GM23338 (cell line): ENCODE measurements at regions not wholly inside any gene's neighbourhood (a gene's known extent, or its start where the extent isn't known, plus 50 kb on each side); places are given as distances from the start of the nearest gene placed in this dataset.

Source experiments
- ATAC-seq: fragments of 200-7000 bp; cut with Tn5 transposase; 3 replicates; pipeline ENCODE4 v1.9.1; 2020
- DNase-seq: peaks from one replicate; pipeline ENCODE4 v3.0.0-alpha.2; 2015; ENCODE audit warnings: low spot score
- H2AFZ ChIP-seq: fragments of 200-600 bp; sonication (generic); 2 replicates; pipeline ENCODE4 v1.8.0; 2016; ENCODE audit warnings: antibody characterized with exemption, mild to moderate bottlenecking, moderate library complexity
- H3F3A ChIP-seq: fragments of 200-600 bp; sonication (generic); replicated peaks from 2 replicates; pipeline ENCODE4 v1.8.0; 2017; ENCODE audit warnings: antibody characterized with exemption, mixed run types, low read depth
- H3K27ac ChIP-seq: fragments of 200-600 bp; sonication (generic); 2 replicates; pipeline ENCODE4 v1.6.1; 2016; ENCODE audit warnings: low read depth
- H3K27me3 ChIP-seq: fragments of 200-600 bp; sonication (generic); 2 replicates; pipeline ENCODE4 v1.8.0; 2016; ENCODE audit warnings: mild to moderate bottlenecking, mixed run types, moderate library complexity; ENCODE audit not compliant: insufficient read depth
- H3K36me3 ChIP-seq: fragments of 200-600 bp; sonication (generic); 2 replicates; pipeline ENCODE4 v1.8.0; 2016; ENCODE audit warnings: mild to moderate bottlenecking; ENCODE audit not compliant: insufficient read depth
- H3K4me1 ChIP-seq: fragments of 200-600 bp; sonication (generic); 2 replicates; pipeline ENCODE4 v1.8.0; 2016; ENCODE audit warnings: mild to moderate bottlenecking, moderate library complexity; ENCODE audit not compliant: insufficient read depth
- H3K4me2 ChIP-seq: fragments of 200-600 bp; sonication (generic); 2 replicates; pipeline ENCODE4 v1.7.1; 2017; ENCODE audit warnings: mixed run types
- H3K4me3 ChIP-seq: fragments of 200-600 bp; sonication (generic); 2 replicates; pipeline ENCODE4 v1.6.1; 2016; ENCODE audit warnings: mixed run types
- H3K79me2 ChIP-seq: fragments of 200-600 bp; sonication (generic); replicated peaks from 2 replicates; pipeline ENCODE4 v1.8.0; 2017; ENCODE audit warnings: mild to moderate bottlenecking; ENCODE audit not compliant: insufficient read depth
- H3K9me2 ChIP-seq: fragments of 200-600 bp; sonication (generic); 2 replicates; pipeline ENCODE4 v1.8.0; 2017; ENCODE audit not compliant: insufficient read depth
- H4K20me1 ChIP-seq: fragments of 200-600 bp; sonication (generic); replicated peaks from 2 replicates; pipeline ENCODE4 v1.8.0; 2017; ENCODE audit warnings: mild to moderate bottlenecking; ENCODE audit not compliant: insufficient read depth
- H3K27ac Mint-ChIP-seq: 2 replicates; pipeline ENCODE4 v1.8.0; 2020; ENCODE audit warnings: inconsistent platforms, mild to moderate bottlenecking, moderate library complexity, mixed read lengths
- H3K27me3 Mint-ChIP-seq: 3 replicates; pipeline ENCODE4 v1.8.0; 2022; ENCODE audit warnings: low read depth, mild to moderate bottlenecking, moderate library complexity, mixed read lengths, inconsistent platforms; ENCODE audit not compliant: insufficient read depth, poor library complexity
- H3K36me3 Mint-ChIP-seq: 3 replicates; pipeline ENCODE4 v1.8.0; 2021; ENCODE audit warnings: low read depth, mild to moderate bottlenecking, inconsistent platforms, moderate library complexity, mixed read lengths
- H3K4me1 Mint-ChIP-seq: 3 replicates; pipeline ENCODE4 v1.8.0; 2020; ENCODE audit warnings: mild to moderate bottlenecking, inconsistent platforms, mixed read lengths
- H3K4me3 Mint-ChIP-seq: 3 replicates; pipeline ENCODE4 v1.8.0; 2021; ENCODE audit warnings: moderate library complexity, mild to moderate bottlenecking, inconsistent platforms, mixed read lengths
- H3K9me3 Mint-ChIP-seq: 3 replicates; pipeline ENCODE4 v1.8.0; 2020; ENCODE audit warnings: moderate library complexity, mild to moderate bottlenecking, inconsistent platforms, mixed read lengths
- CREB1 ChIP-seq: fragments of 250-450 bp; sonication (Bioruptor Pico); IDR thresholded peaks from 2 replicates; pipeline ENCODE4 v1.5.0; 2020; ENCODE audit warnings: low read depth, mild to moderate bottlenecking, moderate library complexity
- EZH2 ChIP-seq: fragments of 200-600 bp; sonication (generic); IDR thresholded peaks from one replicate; pipeline ENCODE4 v1.8.0; 2017; ENCODE audit warnings: antibody characterized with exemption, mild to moderate bottlenecking, low read depth; ENCODE audit not compliant: unreplicated experiment
- EZH2phosphoT487 ChIP-seq: fragments of 200-600 bp; sonication (generic); IDR thresholded peaks from one replicate; pipeline ENCODE4 v1.8.1; 2018; ENCODE audit warnings: antibody characterized with exemption; ENCODE audit not compliant: unreplicated experiment
- JUNB ChIP-seq: IDR thresholded peaks from one replicate; pipeline ENCODE4 v1.6.1; 2016; ENCODE audit warnings: antibody characterized with exemption; ENCODE audit not compliant: unreplicated experiment
- NANOG ChIP-seq: IDR thresholded peaks from 2 replicates; pipeline ENCODE4 v1.6.1; 2016; ENCODE audit warnings: antibody characterized with exemption, borderline replicate concordance
- POLR2AphosphoS5 ChIP-seq: IDR thresholded peaks from 2 replicates; pipeline ENCODE4 v1.6.1; 2016; ENCODE audit warnings: antibody characterized with exemption, low read depth
- STAT1 ChIP-seq: IDR thresholded peaks from one replicate; pipeline ENCODE4 v1.6.1; 2016; ENCODE audit warnings: antibody characterized with exemption; ENCODE audit not compliant: unreplicated experiment
- ZNF114 ChIP-seq: fragments of 250-450 bp; sonication (Bioruptor Pico); IDR thresholded peaks from 2 replicates; pipeline ENCODE4 v1.5.0; 2020; ENCODE audit warnings: mild to moderate bottlenecking, moderate library complexity
- ZNF331 ChIP-seq: fragments of 250-450 bp; sonication (Bioruptor Pico); IDR thresholded peaks from 2 replicates; pipeline ENCODE4 v1.5.0; 2020; ENCODE audit warnings: low read depth, mild to moderate bottlenecking, moderate library complexity
- TF ChIP-seq, protein P1 (sequence below), 2 experiments: fragments of 200-600 bp in 1 of 2; sonication (generic) in 1 of 2; conservative IDR thresholded peaks; 2 replicates each; pipeline versions ENCODE4 v1.5.1 to v1.6.1; 2016 to 2017; ENCODE audit warnings: antibody characterized with exemption in 2 of 2, low read depth in 2 of 2, mild to moderate bottlenecking in 2 of 2, moderate library complexity in 1 of 2
- TF ChIP-seq, protein P2 (sequence below): fragments of 250-450 bp; sonication (Bioruptor Pico); IDR thresholded peaks from 2 replicates; pipeline ENCODE4 v1.5.0; 2020; ENCODE audit warnings: mild to moderate bottlenecking, moderate library complexity
- TF ChIP-seq, protein P3 (sequence below): IDR thresholded peaks from 2 replicates; pipeline ENCODE4 v1.6.1; 2016; ENCODE audit warnings: antibody characterized with exemption
- TF ChIP-seq, protein P4 (sequence below): IDR thresholded peaks from one replicate; pipeline ENCODE4 v1.6.1; 2018; ENCODE audit warnings: antibody characterized with exemption; ENCODE audit not compliant: unreplicated experiment

DNA sequence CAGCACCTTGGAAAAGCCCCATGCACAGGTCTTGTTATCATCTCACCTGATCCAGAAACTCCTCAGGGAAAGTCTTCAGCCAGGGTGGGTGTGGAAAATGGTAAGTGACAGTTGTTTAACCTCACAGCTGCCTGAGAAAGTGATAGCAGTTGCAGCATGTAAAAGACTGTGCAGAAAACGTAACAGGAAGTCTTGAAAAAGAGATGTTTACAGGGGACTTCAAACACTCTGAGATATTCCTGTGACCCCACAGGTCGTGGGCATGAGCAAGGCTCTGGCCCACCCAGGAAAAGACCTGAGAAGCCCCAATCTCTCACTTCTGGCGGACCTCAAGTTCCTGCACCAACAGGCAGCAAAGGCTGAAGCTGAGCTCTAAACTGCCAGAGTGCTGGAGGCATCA, 826.9 kb downstream of the UQCRFS1 start:
- H3K4me3 ChIP-seq, result no peak overlapping the region
- H3K4me1 ChIP-seq, result no peaks in the 10 kb centered on the region
- no peak for ATAC-seq
- H3K27ac Mint-ChIP-seq, result no peak overlapping the region
- H3K4me2 ChIP-seq, result no peak overlapping the region
- no peaks in the 10 kb centered on the region for H3F3A ChIP-seq
- no peak overlapping the region for H2AFZ ChIP-seq
- H3K9me3 Mint-ChIP-seq, result peaks cover 4% of the 10 kb centered on the region; the same call in 1 of the 3 replicates
- no peak overlapping the region for H3K27ac ChIP-seq
- TF ChIP-seq POLR2AphosphoS5, result no peak
- no peak for TF ChIP-seq EZH2
- no peak for TF ChIP-seq EZH2phosphoT487
- TF ChIP-seq, protein P1, sequence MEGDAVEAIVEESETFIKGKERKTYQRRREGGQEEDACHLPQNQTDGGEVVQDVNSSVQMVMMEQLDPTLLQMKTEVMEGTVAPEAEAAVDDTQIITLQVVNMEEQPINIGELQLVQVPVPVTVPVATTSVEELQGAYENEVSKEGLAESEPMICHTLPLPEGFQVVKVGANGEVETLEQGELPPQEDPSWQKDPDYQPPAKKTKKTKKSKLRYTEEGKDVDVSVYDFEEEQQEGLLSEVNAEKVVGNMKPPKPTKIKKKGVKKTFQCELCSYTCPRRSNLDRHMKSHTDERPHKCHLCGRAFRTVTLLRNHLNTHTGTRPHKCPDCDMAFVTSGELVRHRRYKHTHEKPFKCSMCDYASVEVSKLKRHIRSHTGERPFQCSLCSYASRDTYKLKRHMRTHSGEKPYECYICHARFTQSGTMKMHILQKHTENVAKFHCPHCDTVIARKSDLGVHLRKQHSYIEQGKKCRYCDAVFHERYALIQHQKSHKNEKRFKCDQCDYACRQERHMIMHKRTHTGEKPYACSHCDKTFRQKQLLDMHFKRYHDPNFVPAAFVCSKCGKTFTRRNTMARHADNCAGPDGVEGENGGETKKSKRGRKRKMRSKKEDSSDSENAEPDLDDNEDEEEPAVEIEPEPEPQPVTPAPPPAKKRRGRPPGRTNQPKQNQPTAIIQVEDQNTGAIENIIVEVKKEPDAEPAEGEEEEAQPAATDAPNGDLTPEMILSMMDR (conservative IDR thresholded peaks at IDR 0.05; ENCODE audit: low read depth in 2 of 2), result no peak
- TF ChIP-seq, protein P2, sequence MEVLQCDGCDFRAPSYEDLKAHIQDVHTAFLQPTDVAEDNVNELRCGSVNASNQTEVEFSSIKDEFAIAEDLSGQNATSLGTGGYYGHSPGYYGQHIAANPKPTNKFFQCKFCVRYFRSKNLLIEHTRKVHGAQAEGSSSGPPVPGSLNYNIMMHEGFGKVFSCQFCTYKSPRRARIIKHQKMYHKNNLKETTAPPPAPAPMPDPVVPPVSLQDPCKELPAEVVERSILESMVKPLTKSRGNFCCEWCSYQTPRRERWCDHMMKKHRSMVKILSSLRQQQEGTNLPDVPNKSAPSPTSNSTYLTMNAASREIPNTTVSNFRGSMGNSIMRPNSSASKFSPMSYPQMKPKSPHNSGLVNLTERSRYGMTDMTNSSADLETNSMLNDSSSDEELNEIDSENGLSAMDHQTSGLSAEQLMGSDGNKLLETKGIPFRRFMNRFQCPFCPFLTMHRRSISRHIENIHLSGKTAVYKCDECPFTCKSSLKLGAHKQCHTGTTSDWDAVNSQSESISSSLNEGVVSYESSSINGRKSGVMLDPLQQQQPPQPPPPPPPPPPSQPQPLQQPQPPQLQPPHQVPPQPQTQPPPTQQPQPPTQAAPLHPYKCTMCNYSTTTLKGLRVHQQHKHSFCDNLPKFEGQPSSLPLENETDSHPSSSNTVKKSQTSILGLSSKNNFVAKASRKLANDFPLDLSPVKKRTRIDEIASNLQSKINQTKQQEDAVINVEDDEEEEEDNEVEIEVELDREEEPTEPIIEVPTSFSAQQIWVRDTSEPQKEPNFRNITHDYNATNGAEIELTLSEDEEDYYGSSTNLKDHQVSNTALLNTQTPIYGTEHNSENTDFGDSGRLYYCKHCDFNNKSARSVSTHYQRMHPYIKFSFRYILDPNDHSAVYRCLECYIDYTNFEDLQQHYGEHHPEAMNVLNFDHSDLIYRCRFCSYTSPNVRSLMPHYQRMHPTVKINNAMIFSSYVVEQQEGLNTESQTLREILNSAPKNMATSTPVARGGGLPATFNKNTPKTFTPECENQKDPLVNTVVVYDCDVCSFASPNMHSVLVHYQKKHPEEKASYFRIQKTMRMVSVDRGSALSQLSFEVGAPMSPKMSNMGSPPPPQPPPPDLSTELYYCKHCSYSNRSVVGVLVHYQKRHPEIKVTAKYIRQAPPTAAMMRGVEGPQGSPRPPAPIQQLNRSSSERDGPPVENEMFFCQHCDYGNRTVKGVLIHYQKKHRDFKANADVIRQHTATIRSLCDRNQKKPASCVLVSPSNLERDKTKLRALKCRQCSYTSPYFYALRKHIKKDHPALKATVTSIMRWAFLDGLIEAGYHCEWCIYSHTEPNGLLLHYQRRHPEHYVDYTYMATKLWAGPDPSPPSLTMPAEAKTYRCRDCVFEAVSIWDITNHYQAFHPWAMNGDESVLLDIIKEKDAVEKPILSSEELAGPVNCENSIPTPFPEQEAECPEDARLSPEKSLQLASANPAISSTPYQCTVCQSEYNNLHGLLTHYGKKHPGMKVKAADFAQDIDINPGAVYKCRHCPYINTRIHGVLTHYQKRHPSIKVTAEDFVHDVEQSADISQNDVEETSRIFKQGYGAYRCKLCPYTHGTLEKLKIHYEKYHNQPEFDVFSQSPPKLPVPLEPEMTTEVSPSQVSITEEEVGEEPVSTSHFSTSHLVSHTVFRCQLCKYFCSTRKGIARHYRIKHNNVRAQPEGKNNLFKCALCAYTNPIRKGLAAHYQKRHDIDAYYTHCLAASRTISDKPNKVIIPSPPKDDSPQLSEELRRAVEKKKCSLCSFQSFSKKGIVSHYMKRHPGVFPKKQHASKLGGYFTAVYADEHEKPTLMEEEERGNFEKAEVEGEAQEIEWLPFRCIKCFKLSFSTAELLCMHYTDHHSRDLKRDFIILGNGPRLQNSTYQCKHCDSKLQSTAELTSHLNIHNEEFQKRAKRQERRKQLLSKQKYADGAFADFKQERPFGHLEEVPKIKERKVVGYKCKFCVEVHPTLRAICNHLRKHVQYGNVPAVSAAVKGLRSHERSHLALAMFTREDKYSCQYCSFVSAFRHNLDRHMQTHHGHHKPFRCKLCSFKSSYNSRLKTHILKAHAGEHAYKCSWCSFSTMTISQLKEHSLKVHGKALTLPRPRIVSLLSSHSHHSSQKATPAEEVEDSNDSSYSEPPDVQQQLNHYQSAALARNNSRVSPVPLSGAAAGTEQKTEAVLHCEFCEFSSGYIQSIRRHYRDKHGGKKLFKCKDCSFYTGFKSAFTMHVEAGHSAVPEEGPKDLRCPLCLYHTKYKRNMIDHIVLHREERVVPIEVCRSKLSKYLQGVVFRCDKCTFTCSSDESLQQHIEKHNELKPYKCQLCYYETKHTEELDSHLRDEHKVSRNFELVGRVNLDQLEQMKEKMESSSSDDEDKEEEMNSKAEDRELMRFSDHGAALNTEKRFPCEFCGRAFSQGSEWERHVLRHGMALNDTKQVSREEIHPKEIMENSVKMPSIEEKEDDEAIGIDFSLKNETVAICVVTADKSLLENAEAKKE, result no peak
- no peak for TF ChIP-seq STAT1
- no peak for TF ChIP-seq JUNB
- TF ChIP-seq, protein P3, sequence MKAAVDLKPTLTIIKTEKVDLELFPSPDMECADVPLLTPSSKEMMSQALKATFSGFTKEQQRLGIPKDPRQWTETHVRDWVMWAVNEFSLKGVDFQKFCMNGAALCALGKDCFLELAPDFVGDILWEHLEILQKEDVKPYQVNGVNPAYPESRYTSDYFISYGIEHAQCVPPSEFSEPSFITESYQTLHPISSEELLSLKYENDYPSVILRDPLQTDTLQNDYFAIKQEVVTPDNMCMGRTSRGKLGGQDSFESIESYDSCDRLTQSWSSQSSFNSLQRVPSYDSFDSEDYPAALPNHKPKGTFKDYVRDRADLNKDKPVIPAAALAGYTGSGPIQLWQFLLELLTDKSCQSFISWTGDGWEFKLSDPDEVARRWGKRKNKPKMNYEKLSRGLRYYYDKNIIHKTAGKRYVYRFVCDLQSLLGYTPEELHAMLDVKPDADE, result no peak
- no peak for TF ChIP-seq NANOG
- TF ChIP-seq CREB1 (CRISPR knock-in tag), result no peak
- TF ChIP-seq, protein P4, sequence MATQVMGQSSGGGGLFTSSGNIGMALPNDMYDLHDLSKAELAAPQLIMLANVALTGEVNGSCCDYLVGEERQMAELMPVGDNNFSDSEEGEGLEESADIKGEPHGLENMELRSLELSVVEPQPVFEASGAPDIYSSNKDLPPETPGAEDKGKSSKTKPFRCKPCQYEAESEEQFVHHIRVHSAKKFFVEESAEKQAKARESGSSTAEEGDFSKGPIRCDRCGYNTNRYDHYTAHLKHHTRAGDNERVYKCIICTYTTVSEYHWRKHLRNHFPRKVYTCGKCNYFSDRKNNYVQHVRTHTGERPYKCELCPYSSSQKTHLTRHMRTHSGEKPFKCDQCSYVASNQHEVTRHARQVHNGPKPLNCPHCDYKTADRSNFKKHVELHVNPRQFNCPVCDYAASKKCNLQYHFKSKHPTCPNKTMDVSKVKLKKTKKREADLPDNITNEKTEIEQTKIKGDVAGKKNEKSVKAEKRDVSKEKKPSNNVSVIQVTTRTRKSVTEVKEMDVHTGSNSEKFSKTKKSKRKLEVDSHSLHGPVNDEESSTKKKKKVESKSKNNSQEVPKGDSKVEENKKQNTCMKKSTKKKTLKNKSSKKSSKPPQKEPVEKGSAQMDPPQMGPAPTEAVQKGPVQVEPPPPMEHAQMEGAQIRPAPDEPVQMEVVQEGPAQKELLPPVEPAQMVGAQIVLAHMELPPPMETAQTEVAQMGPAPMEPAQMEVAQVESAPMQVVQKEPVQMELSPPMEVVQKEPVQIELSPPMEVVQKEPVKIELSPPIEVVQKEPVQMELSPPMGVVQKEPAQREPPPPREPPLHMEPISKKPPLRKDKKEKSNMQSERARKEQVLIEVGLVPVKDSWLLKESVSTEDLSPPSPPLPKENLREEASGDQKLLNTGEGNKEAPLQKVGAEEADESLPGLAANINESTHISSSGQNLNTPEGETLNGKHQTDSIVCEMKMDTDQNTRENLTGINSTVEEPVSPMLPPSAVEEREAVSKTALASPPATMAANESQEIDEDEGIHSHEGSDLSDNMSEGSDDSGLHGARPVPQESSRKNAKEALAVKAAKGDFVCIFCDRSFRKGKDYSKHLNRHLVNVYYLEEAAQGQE, result no peak
- TF ChIP-seq ZNF114, result no peak
- TF ChIP-seq ZNF331 (CRISPR knock-in tag), result no peak
- H3K36me3 ChIP-seq, result no peaks in the 10 kb centered on the region
- H3K27me3 ChIP-seq, result no peaks in the 10 kb centered on the region
- peaks cover 5% of the 10 kb centered on the region for H3K27me3 Mint-ChIP-seq
- no peak overlapping the region for H3K4me3 Mint-ChIP-seq
- no peaks in the 10 kb centered on the region for H3K4me1 Mint-ChIP-seq
- no peaks in the 10 kb centered on the region for H3K36me3 Mint-ChIP-seq
- no peak for DNase-seq
- H4K20me1 ChIP-seq, result no peaks in the 10 kb centered on the region
- H3K9me2 ChIP-seq, result peaks cover 5% of the 10 kb centered on the region; the same call in 1 of the 2 replicates
- no peaks in the 10 kb centered on the region for H3K79me2 ChIP-seq
